Muscle layer of colon (tissue), 2 donors: ENCODE measurements at regions not wholly inside any gene's neighbourhood (a gene's known extent, or its start where the extent isn't known, plus 50 kb on each side); places are given as distances from the start of the nearest gene placed in this dataset.

Experiments
- H3K27ac ChIP-seq: one replicate; pipeline ENCODE4 v1.7.0; 2013; ENCODE audit warnings: low read depth, mild to moderate bottlenecking, low read length, moderate library complexity
- H3K27me3 ChIP-seq, 2 donors: one replicate each; pipeline ENCODE4 v1.7.0; 2013; ENCODE audit warnings: low read length in 2 of 2, mild to moderate bottlenecking in 2 of 2; ENCODE audit not compliant: insufficient read depth in 2 of 2, control insufficient read depth in 1 of 2
- H3K36me3 ChIP-seq: one replicate; pipeline ENCODE4 v1.7.0; 2013; ENCODE audit warnings: mild to moderate bottlenecking, low read length; ENCODE audit not compliant: insufficient read depth
- H3K4me1 ChIP-seq: one replicate; pipeline ENCODE4 v1.7.0; 2013; ENCODE audit warnings: mild to moderate bottlenecking, low read length; ENCODE audit not compliant: insufficient read depth
- H3K4me3 ChIP-seq, 2 donors: one replicate each; pipeline ENCODE4 v1.7.0; 2013; ENCODE audit warnings: low read length in 2 of 2, low read depth in 1 of 2, mild to moderate bottlenecking in 1 of 2, moderate library complexity in 1 of 2
- H3K9ac ChIP-seq: one replicate; pipeline ENCODE4 v1.7.0; 2013; ENCODE audit warnings: low read length
- H3K9me3 ChIP-seq: one replicate; pipeline ENCODE4 v1.7.0; 2013; ENCODE audit warnings: mild to moderate bottlenecking, low read length
- donor health status: abdominal sarcoma.
- donor health status: Adenocarcinoma of cecum.

- Histone ChIP-seq H3K27ac (no peak overlapping the region), H3K4me1 (no peaks in the 10 kb centered on the region), H3K4me3 (no peak overlapping the region), H3K9me3 (no peaks in the 10 kb centered on the region), H3K27me3 (no peaks in the 10 kb centered on the region), H3K36me3 (no peaks in the 10 kb centered on the region), H3K9ac (no peak overlapping the region)
These were observed 374.6 kb downstream of the INSC start for GRCh38 chr11:15489281-15489680.

- Histone ChIP-seq H3K9me3 (no peaks in the 10 kb centered on the region), H3K27me3 (no peaks in the 10 kb centered on the region), H3K9ac (no peak overlapping the region), H3K4me1 (no peaks in the 10 kb centered on the region), H3K36me3 (no peaks in the 10 kb centered on the region), H3K27ac (no peak overlapping the region), H3K4me3 (no peak overlapping the region)
These were observed 375.8 kb downstream of the INSC start for GRCh38 chr11:15490535-15490934.

GRCh38 chr11:15493066-15493465, 378.3 kb downstream of the INSC start:
- Histone ChIP-seq H3K4me1 (no peaks in the 10 kb centered on the region), H3K36me3 (no peaks in the 10 kb centered on the region), H3K27ac (no peak overlapping the region), H3K9me3 (no peaks in the 10 kb centered on the region), H3K4me3 (no peak overlapping the region), H3K27me3 (no peaks in the 10 kb centered on the region), H3K9ac (no peak overlapping the region)

- no peak overlapping the region for H3K4me3 ChIP-seq
- H3K27ac ChIP-seq = no peak overlapping the region
These were observed 379.3 kb downstream of the INSC start for GRCh38 chr11:15493921-15494620.

GRCh38 chr11:15494740-15495139, 380.0 kb downstream of the INSC start:
- Histone ChIP-seq H3K9ac (no peak overlapping the region), H3K4me1 (no peaks in the 10 kb centered on the region), H3K9me3 (no peaks in the 10 kb centered on the region), H3K4me3 (no peak overlapping the region), H3K27ac (no peak overlapping the region), H3K36me3 (no peaks in the 10 kb centered on the region), H3K27me3 (no peaks in the 10 kb centered on the region)

More at GRCh38 chr11:15493921-15494620, 379.3 kb downstream of the INSC start:
- no peaks in the 10 kb centered on the region for H3K27me3 ChIP-seq
- H3K4me1 ChIP-seq = no peaks in the 10 kb centered on the region
- no peak overlapping the region for H3K9ac ChIP-seq
- no peaks in the 10 kb centered on the region for H3K9me3 ChIP-seq
- no peaks in the 10 kb centered on the region for H3K36me3 ChIP-seq

- Histone ChIP-seq H3K4me3 (no peak overlapping the region), H3K27ac (no peak overlapping the region), H3K4me1 (no peaks in the 10 kb centered on the region), H3K36me3 (no peaks in the 10 kb centered on the region), H3K9me3 (no peaks in the 10 kb centered on the region), H3K27me3 (no peaks in the 10 kb centered on the region), H3K9ac (no peak overlapping the region)
These were observed 380.7 kb downstream of the INSC start for GRCh38 chr11:15495462-15495861.

GRCh38 chr11:15497366-15497765, 382.6 kb downstream of the INSC start:
- Histone ChIP-seq H3K4me3 (no peak overlapping the region), H3K27me3 (no peaks in the 10 kb centered on the region)

DNA sequence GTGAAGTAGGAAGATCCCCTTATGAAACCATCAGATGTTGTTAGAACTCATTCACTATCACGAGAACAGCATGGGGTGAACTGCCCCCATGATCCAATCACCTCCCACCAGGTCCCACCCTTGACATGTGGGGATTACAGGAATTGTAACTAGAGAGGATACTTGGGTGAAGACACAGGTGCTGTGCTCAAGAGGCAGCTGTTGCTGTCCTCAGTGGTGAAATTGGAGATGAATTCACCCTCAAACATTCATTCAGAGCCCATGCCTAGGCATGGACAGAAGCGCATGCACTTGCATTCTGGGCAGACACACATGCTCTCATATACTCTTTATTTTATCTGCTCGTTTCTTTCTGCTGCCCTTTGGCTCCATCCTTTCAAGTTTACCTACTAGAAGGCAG, 385.0 kb downstream of the INSC start:
- H3K4me3 ChIP-seq = no peak overlapping the region
- no peaks in the 10 kb centered on the region for H3K4me1 ChIP-seq
- H3K27me3 ChIP-seq = no peaks in the 10 kb centered on the region
- H3K9me3 ChIP-seq = no peaks in the 10 kb centered on the region
- no peak overlapping the region for H3K27ac ChIP-seq
- H3K36me3 ChIP-seq = no peaks in the 10 kb centered on the region
- no peak overlapping the region for H3K9ac ChIP-seq

More at GRCh38 chr11:15497366-15497765, 382.6 kb downstream of the INSC start:
- Histone ChIP-seq H3K27ac (no peak overlapping the region), H3K9me3 (no peaks in the 10 kb centered on the region), H3K9ac (no peak overlapping the region), H3K4me1 (no peaks in the 10 kb centered on the region), H3K36me3 (no peaks in the 10 kb centered on the region)

DNA sequence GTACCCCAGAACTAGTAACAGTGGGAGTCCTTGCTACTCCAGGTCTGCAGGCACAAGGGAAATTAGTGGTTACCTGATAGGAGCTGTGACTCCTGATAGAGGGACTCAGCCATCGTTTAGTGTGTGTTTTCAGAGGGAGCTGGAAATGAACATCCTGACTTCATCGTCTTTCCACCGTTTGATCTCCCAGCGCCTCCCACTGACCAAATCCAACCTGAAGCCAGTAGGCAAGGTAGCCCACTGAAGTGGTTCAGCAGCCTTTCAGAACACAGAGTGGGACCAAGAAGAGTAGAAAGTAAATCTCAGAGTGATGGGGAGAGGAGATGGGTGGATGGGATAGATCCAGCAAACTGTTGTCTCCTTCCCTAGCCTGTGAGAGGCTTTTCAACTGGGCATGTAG, 385.9 kb downstream of the INSC start:
- Histone ChIP-seq H3K9ac (no peak overlapping the region), H3K4me1 (no peaks in the 10 kb centered on the region), H3K27ac (no peak overlapping the region), H3K36me3 (no peaks in the 10 kb centered on the region), H3K9me3 (no peaks in the 10 kb centered on the region), H3K4me3 (no peak overlapping the region), H3K27me3 (no peaks in the 10 kb centered on the region)

- no peaks in the 10 kb centered on the region for H3K4me1 ChIP-seq
- H3K9ac ChIP-seq = no peak overlapping the region
- no peak overlapping the region for H3K27ac ChIP-seq
- H3K9me3 ChIP-seq = no peaks in the 10 kb centered on the region
- no peaks in the 10 kb centered on the region for H3K27me3 ChIP-seq
- H3K4me3 ChIP-seq = no peak overlapping the region
- no peaks in the 10 kb centered on the region for H3K36me3 ChIP-seq
These were observed 386.8 kb downstream of the INSC start for GRCh38 chr11:15501566-15501965.

DNA sequence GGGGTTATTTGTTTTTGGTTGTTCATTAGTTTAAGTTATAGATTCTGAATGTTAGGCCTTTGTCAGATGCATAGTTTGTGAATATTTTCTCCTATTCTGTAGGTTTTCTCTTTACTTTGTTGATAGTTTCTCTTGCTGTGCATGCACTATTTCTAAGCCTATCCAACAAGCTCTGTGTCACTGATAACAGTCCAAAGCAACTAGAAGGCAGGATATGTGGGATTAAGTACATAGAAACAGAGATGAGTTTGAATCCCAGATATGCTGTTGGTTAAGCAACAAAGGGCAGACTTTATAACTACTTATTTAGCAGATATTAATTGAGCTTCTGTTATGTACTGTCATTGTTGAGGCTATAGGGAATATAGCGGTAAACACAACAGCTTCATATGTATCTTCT, 390.4 kb downstream of the INSC start:
- H3K4me3 ChIP-seq = no peak overlapping the region
- no peak overlapping the region for H3K27ac ChIP-seq
- H3K4me1 ChIP-seq = no peaks in the 10 kb centered on the region
- H3K9ac ChIP-seq = no peak overlapping the region
- no peaks in the 10 kb centered on the region for H3K36me3 ChIP-seq
- no peaks in the 10 kb centered on the region for H3K27me3 ChIP-seq
- no peaks in the 10 kb centered on the region for H3K9me3 ChIP-seq

GRCh38 chr11:15507592-15507991, 392.9 kb downstream of the INSC start:
- H3K27ac ChIP-seq = no peak overlapping the region
- H3K4me3 ChIP-seq = no peak overlapping the region
- H3K9me3 ChIP-seq = no peaks in the 10 kb centered on the region
- H3K9ac ChIP-seq = no peak overlapping the region
- no peaks in the 10 kb centered on the region for H3K4me1 ChIP-seq
- H3K36me3 ChIP-seq = no peaks in the 10 kb centered on the region
- no peaks in the 10 kb centered on the region for H3K27me3 ChIP-seq
